Stimulated activated CD8-positive, alpha-beta memory T cell treated with anti-CD3 and anti-CD28 coated beads, Interleukin-7, amount 100 ng/mL, for 4 hours (primary cell): ENCODE measurements at regions not wholly inside any gene's neighbourhood (a gene's known extent, or its start where the extent isn't known, plus 50 kb on each side); places are given as distances from the start of the nearest gene placed in this dataset.

ENCODE experiments used
- DNase-seq, 2 donors: peaks; one replicate each; pipeline ENCODE4 v3.0.0-alpha.2; 2020; ENCODE audit warnings: low read depth in 2 of 2

DNA sequence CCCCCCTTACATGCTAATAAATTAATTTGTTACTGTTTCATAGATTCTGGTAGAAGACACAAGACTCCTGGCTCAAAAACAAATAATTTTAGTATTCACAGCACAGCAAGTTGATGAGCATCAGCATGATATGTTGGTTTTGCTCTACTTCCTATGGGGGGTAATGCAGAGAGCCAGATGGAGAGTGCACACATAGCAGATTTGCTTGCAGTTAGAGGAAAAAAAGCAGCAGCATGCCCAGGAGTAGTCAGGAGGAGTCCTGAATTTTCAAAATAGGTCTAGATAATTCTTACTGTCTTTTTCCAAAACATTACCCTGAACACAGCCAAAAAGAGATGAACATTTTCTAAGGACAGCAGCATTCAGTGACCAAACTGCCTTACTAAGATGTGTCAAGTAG is 261.3 kb downstream of the COX7C start:
- no peak for DNase-seq

DNA sequence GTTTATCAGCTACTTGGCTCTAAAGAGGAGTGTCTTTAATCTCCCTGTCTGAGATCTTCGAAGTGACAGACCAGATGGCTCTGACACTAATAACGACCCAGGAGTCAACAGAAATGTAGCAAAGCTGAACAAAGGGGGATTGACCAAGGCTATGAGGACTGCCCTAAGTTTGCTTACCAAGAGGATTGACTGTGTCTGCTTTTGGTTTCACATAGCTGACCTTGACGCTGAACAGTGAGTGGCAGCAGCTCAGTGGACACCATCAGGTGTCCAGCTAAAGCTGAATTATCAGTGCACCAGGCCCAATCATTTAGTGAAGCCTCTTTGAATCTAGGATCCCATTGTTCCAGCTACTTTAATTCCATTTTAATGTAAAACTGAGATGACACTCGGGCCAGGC is 262.6 kb downstream of the COX7C start:
- no peak for DNase-seq

DNA sequence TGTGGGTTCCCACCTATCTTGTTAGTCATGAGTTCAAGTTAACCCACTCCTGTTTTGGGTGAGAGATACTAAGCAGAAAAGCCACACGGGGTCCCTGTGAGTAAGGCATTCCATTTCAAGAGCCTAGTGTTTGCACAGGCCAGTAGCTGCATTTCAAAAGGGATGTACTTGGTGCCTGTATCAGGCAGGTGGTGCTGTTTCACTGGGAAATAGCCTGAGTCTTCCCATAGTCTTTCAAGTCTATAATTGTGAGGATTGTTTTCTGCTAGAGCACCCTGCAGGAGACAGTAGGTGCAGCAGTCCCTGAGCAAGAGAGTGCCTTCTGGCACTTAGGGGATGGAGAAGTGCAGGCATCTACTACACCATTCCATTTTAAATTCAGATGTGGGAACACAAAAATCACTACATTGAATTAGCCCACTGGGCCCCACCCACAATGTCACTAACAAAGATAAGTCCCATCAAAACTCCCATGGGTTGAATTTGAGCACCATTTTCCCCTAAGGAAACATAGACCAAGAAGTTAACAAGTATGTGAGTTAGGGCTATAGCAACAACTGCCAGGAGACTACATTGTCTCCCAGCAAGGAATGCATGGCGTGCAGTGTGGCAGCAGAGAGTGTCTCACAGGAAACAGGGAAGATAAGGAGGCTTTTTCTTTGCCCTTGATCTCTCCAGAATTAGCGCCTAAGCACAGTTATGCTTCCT is 263.2 kb downstream of the COX7C start:
- peak in 1 of 2 donors; percentile 3 for DNase-seq

DNA sequence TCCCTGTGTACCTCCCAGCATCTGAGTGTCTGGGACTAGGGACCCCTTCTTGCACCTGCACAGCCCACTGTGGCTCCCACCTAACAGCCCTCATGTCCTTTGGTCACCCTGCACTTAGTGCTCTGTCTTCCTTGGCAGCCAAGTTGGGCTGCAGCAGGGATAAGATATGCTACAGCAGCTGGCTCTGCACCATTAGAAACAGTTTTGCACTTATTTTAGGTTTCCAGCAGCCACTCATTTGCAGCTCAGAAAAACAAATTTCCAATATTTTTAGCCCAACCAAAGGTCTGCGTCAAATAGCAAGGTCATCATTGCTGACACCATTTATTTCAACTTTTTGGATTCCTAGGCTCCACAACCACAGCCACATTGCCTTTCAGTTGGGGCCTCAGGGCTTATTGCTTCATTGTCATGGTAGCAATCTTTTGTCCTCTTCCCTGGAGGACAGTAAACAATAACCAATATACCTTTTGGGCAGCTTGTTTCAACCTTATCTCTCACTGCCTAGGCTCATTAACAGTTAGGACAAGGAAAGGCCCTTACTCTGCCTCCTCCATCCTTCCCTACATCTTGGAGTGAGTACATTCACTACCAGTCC is 263.9 kb downstream of the COX7C start:
- no peak for DNase-seq

DNA sequence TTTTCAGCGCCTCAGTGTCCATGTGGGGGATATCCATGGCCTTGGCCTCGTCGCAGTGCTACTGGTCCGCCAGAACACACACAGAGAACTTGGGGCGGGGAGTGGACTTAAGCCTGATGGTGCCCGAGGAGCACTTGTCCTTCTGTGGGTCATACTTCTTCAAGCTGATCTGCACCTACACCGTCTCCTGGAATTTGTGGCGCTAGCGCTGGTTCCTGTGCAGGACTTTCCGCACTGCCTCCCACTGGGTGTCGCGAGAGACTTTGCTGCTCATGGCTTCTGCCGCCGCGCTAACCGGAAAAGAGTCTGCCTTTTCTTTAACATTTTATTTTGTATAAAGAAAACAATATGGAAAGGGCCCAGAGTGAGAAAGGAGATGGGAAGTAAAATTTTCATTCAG is 266.9 kb downstream of the COX7C start:
- no peak for DNase-seq

DNA sequence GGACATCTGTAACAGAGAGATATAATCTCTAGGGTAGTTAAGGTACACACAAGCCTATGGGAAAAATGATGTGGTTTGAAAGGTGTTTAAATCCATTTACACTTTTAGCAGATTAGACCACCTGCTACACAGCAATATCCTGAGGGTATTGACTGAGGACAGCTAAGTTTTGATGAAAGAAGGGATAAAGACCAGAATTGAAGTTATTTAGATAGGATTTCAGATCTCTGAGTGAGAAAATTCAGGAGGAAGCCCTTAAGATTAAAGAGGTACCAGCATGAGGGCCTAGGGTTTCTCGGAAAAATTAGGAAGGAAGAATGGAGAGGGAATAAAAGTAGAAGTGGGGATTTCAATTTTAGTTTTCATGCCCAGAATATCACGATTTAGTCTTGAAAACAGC is 267.3 kb downstream of the COX7C start:
- no peak for DNase-seq

DNA sequence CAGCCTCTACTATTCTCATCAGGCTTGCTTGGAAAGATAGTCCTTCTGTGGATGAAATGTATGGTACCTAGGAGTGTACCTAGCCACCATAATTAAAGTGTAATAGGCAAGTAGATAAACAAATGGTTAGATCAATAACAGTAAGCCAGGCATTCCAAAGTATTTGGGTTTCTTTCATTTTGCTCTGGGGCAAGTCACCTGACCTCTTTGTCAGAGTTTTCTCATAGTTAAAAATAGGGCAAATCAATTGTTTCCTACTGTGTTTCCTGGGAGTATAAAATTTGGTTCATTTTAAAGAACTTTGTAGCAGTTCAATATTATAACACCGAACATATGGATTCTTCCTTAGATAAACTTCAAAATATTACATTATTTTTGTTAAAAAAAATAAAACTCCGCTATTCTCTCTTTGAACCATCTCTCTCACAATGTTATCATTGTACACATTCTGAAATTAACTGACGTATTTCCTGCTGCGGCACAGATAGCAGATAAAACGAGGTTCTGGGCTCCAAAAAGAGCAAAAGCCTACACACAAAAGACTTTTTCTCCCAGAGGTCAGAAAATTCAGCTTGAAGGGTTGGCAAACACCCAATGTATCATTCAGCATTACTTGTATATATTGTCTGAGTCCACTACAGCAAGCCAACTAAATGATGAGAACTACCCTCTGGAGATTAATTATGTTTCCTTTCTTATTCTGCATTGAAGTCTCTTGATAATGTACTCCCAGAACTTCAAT is 267.9 kb downstream of the COX7C start:
- no peak for DNase-seq

DNA sequence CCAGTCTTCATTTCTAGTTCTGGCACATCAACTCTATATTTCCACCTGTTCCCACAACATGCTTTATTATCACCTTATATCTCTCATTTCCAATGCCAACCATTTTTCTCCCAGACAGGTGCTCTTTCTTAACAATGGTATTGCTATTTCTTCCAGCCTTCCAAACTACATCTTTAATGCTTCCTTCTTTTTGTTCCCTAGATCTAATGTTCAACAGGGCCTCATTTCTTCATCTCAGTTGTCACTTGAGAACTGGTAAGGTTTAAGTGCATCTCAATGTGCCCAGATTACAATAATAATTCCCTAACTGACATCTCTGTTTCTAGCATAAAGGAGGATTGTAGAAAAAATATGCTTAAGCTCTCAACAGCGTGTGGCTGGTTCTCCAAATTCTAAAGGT is 272.6 kb downstream of the COX7C start:
- DNase-seq, result no peak

DNA sequence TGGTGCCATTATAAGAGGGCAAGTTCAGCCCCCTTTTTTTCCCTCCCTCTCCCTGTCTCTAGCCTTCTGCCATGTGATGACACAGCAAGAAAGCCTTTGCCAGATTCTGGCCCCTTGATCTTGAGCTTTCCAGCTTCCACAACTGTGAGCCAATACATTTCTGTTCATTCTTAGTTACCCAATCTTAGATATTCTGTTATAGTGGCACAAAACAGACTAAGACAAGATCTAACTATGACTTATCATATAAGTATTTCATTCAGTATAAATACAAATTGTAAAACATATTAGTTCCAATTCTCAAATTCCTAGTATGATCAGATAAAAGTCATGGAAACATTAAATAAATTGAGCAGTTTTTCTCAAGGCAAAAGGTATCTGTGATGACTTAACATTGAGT is 276.3 kb downstream of the COX7C start:
- no peak for DNase-seq

DNA sequence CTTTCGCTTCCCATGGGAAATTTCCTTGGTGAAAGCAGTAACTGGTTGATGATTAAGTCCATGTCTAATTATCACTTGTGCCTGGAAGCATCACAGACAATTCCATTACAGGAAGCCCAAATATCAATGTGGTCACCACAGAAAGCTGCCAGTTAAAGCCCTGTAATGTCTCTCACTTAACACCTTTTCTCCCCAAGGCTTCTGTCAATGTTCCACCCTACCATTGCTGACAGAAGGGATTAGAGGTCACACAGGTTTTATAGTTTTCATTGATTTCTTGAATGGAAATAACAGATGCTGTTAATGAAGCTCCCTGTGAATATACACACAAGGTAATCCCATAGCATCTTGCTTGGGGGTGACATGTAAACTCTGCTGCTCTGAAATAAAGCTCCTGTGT is 279.2 kb downstream of the COX7C start:
- no peak for DNase-seq

DNA sequence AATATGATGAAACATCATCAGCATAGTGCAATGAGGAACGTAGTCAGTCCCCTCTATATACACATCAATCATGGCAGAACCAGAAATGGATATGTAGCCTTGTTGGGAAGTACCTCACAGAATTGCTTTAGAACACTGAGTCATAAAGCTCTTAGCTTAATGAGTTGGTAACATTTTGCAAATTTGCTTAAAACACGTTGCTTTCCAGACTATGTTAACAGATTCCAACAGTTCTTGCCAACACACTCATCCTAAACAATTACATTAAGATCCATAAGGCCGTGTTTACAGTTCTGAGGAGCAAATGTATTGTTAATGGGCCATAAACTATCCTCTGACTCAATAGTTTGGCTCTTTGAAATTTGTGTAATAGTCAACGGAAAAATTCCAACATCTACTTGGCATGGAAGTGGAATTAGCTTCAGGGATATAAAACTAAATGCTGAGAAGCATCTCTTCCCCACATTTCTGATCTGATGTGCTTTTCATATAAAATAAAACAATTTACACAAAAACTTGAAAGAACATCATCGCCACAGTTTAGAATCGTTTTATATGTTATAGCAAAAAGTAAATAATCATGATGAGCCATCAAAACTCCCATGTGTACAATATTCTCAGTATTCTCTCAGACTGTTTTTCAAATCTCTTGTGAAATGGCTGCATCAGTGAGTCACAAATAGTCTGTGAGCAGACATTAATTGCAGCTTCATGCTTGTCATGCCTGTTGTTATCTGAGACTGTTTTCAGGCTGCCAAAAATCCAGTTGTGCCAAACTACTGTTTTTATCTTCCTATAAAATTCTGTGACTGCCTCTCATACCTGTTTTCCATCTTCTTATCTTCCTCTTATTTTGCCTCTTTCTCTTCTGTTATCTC is 291.9 kb downstream of the COX7C start:
- no peak for DNase-seq

DNA sequence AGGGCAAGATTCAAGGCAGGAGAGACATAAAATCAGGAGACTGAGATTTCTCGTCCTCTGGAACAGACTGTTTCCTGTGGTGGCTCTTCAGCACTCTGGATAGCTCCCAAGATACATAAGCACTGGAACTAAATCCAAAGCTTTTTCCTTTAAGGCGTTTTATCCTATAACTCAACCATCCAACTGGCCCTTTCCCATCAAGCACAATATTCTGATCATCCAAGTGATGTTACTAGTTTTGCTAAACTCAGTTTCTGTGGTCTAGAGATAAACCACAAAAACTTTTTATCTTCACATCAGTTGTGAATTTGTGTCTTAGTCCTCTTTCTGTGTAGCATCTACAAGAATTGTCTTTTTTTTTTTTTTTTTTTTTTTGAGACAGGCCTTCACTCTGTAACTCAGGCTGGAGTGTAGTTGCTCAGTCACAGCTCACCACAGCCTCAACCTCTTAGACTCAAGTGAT is 299.4 kb downstream of the COX7C start:
- no peak for DNase-seq

DNA sequence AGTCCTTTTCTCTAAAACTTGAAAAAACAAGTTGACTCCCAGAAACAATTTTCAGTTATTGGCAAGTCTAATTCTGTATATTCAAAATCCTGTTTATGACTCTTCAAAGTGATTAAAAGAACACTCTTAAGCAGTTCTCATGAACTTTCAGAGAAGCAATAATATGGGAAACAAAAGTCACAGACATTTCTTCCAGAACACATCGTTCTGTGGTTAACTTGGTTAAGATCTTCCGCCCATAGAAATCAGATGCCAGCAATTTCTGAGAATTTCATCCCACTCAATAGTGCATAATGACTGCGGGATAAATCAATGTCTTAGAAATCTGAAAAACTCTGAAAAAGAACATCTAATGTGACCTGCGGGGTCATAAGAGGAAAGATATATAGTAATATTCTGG is 300.5 kb downstream of the COX7C start:
- DNase-seq, result no peak

DNA sequence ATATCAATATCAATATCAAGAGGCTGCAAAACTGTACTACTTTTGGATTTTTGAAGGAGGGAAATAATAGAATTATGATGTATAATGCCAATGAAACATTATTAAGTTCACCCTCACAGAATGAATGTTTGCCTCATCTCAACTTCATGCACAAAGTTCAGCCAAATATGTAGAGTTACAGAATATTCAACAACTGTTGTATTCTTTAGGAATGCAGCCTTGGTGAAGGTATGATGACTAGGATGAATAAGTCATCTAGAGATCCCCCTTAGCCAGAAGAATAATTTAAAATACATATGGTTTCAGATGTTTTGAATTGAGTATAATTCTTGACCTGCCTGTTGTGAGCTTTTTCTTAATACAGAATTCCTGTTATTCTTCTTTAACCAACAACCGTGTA is 308.3 kb downstream of the COX7C start:
- no peak for DNase-seq

DNA sequence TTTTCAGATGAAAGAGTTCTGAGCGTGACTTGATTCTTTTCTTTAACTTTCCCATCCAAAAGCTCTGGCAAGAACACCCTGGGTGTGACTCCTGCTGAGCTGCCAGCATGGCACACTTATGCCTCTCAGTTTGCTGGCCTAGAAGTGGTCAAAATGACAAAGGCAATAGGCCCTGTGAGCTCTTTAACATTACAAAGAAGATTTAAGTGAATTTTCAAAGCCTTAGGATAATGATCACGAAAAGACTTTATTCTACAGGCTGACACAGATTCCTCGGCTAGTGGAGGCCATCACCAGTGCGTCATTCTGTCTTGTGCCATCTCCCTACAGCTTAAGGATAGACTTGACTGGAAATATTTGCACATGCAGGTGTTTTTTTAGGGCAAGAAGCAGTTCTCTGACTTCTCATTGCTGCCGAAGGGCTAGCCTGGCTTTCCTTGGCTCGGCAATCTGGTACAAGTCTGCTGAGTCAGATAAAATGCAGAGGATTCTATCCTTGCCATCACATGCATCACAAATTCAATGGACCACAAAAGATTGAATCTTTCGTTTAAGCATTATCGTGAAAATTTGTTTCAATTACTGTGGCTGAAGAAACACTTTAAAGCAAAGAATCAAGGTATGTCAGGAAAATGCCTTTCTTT is 311.5 kb downstream of the COX7C start:
- DNase-seq, result no peak

DNA sequence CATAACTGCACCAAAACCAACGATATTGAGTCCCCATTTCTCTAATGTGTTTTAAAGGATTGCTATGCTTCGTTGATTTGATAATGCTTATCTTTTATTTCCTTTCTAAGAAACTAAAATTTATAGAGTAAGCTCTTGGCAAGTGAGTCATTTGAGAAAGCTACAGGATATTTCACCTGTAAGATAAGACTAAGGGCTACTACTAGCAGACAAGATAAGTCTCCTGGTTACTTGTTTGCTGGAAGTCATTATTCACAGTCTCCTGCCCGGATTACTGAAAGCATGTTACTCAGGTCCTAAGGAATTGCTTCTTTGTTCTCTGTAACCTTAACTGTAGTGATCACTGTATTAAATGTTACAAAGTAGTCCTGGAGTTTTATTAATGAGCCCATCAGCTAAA is 315.9 kb upstream of the RASA1 start:
- DNase-seq, result no peak

DNA sequence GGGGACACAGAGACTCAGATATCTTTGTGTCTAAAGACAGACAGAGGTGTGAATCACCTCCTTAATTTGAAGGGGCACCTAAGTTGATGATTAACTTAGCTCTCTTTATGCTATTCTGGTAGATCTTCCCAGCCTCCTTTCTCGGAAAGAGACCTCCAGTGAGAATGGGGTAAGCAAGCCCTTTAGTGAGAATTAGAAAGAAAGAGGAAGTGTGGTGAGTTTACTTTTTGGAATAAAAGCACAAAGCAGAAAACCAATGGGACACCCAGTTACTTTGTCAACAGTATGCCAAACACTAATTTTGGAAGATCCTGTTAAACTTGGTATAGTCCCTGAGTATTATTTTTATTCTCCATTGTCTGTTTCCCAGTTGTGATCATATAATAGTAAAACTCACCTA is 302.8 kb upstream of the RASA1 start:
- DNase-seq, result no peak

DNA sequence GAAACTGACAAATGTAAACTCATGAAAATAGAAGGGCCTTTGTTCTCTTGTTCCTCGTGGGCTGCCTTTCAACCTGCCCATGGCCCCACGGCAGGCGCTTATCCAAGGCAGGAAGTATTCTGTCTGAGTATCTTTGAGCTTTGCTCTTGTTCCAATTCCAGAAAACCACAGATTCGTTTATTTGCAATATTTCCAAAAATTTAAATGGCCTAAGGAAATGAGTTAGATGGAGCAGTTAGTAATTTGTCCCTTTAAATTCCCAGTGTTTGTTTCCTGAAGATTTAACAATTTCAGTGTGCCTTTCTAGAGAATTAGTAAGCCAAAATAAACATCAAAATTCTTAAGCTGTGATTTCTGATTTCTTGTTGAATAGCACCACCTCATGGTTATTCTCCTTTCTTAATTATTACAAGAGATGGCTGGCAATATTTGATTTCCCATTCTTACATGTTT is 299.4 kb upstream of the RASA1 start:
- DNase-seq, result no peak

DNA sequence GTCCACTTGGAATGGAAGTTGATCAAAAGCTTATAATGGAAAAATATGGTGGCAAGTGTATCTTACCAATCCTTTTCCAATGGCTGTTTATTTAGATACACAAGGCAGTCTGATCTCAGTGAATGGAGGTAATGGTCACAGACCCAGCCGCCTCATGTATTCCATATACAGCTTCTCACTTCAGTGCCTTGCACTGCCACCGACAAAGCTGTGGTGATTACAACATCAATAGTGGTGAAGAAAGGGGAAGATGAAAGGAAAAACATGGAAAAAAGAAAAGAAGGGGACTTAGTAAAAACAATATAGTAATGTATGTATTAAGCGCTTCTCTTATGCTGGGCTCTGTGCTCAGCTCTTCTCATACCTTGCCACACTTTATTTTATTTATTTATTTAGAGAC is 297.3 kb upstream of the RASA1 start:
- no peak for DNase-seq

DNA sequence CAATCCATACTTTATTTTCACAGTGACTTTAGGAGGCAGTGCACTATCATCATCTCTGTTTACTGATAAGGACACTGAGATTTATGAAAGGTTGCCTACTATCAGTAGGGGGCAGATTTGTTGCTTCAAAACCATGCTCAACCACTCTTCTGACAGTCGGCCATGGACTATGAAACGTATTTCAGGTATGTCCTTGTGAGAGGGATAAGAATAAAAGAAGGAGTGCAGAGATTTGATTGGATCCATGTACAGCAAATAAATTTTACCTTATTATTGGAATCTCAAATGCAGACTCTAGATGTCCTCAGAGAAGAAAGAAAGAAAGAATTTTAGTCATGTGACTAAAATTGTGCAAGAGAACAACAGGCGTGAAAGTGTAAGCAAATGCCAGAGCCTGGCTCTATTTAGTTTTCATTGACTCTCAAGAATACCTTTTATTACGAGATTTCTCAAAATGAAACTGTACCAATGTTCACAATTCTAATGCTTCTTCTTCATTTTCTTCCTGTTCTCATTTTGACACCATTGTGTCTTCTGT is 296.6 kb upstream of the RASA1 start:
- no peak for DNase-seq

DNA sequence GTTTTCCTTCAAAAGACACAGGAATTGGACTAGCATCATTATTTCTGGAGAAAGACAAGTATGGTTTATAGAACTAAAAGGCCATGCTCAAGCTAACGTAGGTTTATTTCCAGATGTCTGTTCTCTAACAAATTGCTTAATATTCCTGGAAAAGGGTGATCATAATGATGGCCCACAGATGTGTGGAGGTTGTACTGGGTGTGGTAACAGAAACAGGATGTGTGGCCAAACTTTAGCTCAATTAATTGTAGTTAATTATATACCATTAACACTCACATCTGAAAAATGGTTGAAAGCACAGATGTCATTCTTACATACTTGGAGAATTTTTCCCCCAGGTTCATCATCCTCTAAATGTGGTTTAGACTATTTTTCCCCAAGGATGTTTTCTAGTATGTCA is 292.7 kb upstream of the RASA1 start:
- no peak for DNase-seq
